GM12891 (cell line): ENCODE measurements at regions not wholly inside any gene's neighbourhood (a gene's known extent, or its start where the extent isn't known, plus 50 kb on each side); places are given as distances from the start of the nearest gene placed in this dataset.

ENCODE experiments used
- DNase-seq: peaks from one replicate; pipeline ENCODE4 v3.0.0; 2011; ENCODE audit warnings: low spot score; ENCODE audit not compliant: insufficient read length
- FAIRE-seq: peaks from 2 replicates; lab custom pipeline; 2011; peaks lifted over from hg19 to GRCh38; lab: Jason Lieb, UNC
- PAX5 ChIP-seq: IDR thresholded peaks from 2 replicates; pipeline ENCODE4 v1.6.1; 2011; ENCODE audit warnings: low read length, moderate library complexity, mild to moderate bottlenecking; ENCODE audit not compliant: insufficient read depth, severe bottlenecking
- POLR2A ChIP-seq: IDR thresholded peaks from 2 replicates; pipeline ENCODE4 v1.6.1; 2011; ENCODE audit warnings: low read depth, low read length, control low read depth
- POLR2AphosphoS5 ChIP-seq: IDR thresholded peaks from 2 replicates; pipeline ENCODE4 v1.6.1; 2011; ENCODE audit warnings: low read depth, low read length, control low read depth
- POU2F2 ChIP-seq: IDR thresholded peaks from 2 replicates; pipeline ENCODE4 v1.6.1; 2011; ENCODE audit warnings: low read depth, mild to moderate bottlenecking, control low read depth, low read length, moderate library complexity
- SPI1 ChIP-seq: IDR thresholded peaks from 2 replicates; pipeline ENCODE4 v1.6.1; 2011; ENCODE audit warnings: low read depth, low read length, control low read depth
- TAF1 ChIP-seq: IDR thresholded peaks from 2 replicates; pipeline ENCODE4 v1.6.1; 2011; ENCODE audit warnings: low read depth, low read length, control low read depth

GRCh38 chr11:115112754-115113153 is 391.5 kb downstream of the CADM1 start:
- no peak for FAIRE-seq
- no peak for DNase-seq
- TF ChIP-seq TAF1 (no peak), POU2F2 (no peak), PAX5 (no peak), POLR2A (no peak), SPI1 (no peak), POLR2AphosphoS5 (no peak)

- FAIRE-seq (no peak), DNase-seq (no peak)
- TF ChIP-seq SPI1 (no peak), POU2F2 (no peak), TAF1 (no peak), PAX5 (no peak), POLR2AphosphoS5 (no peak), POLR2A (no peak)
These were observed 386.2 kb downstream of the CADM1 start for GRCh38 chr11:115117956-115118493.

GRCh38 chr11:115119146-115119545 is 385.1 kb downstream of the CADM1 start:
- DNase-seq (no peak), FAIRE-seq (no peak)
- TF ChIP-seq POU2F2 (no peak), PAX5 (no peak), POLR2A (no peak), TAF1 (no peak), SPI1 (no peak), POLR2AphosphoS5 (no peak)
